Mammary epithelial cell (primary cell): ENCODE measurements at regions not wholly inside any gene's neighbourhood (a gene's known extent, or its start where the extent isn't known, plus 50 kb on each side); places are given as distances from the start of the nearest gene placed in this dataset.
"Not testable (repeated sequence)": the region's sequence is repeated elsewhere in the genome, so short reads cannot be mapped to it uniquely, and the experiment has no call there.

Experiments
- EZH2 ChIP-seq: IDR thresholded peaks from 2 replicates; pipeline ENCODE4 v1.6.1; 2012; ENCODE audit warnings: low read length, inconsistent platforms, borderline replicate concordance
- TF ChIP-seq, protein P1 (sequence below), 2 donors: IDR thresholded peaks in 1 of 2; conservative IDR thresholded peaks in 1 of 2; 2 replicates each; pipeline ENCODE4 v1.5.1; 2011 to 2012; ENCODE audit warnings: inconsistent platforms in 2 of 2, low read length in 2 of 2, mild to moderate bottlenecking in 2 of 2, control low read depth in 1 of 2, low read depth in 1 of 2; ENCODE audit not compliant: insufficient read depth in 1 of 2; ENCODE audit errors: extremely low read depth in 1 of 2

DNA sequence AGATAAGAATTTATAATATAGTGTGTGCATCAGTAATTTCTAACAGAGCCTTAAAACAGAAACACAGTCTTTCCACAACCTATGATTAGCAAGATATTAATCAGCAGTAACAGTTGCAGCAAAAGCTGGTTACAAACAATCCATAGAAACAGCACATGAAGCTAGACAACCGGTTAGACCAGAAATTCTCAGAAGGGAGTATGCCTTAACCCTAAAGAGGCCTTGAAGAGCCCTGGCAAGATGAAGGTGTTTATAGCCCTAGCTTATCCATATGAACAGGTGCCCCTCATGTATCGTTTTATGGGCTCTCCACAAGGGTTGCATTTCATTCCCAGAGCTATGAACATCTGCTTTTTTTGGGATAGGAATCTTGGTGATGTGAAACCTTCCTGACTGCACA lies 117.1 kb upstream of the ANKRD30A start:
- TF ChIP-seq, protein P1, sequence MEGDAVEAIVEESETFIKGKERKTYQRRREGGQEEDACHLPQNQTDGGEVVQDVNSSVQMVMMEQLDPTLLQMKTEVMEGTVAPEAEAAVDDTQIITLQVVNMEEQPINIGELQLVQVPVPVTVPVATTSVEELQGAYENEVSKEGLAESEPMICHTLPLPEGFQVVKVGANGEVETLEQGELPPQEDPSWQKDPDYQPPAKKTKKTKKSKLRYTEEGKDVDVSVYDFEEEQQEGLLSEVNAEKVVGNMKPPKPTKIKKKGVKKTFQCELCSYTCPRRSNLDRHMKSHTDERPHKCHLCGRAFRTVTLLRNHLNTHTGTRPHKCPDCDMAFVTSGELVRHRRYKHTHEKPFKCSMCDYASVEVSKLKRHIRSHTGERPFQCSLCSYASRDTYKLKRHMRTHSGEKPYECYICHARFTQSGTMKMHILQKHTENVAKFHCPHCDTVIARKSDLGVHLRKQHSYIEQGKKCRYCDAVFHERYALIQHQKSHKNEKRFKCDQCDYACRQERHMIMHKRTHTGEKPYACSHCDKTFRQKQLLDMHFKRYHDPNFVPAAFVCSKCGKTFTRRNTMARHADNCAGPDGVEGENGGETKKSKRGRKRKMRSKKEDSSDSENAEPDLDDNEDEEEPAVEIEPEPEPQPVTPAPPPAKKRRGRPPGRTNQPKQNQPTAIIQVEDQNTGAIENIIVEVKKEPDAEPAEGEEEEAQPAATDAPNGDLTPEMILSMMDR (conservative IDR thresholded peaks at IDR 0.05 in 1 of 2, IDR thresholded peaks at IDR 0.05 in 1 of 2; ENCODE audit: extremely low read depth in 1 of 2, insufficient read depth in 1 of 2, low read depth in 1 of 2, low read length in 2 of 2), result not testable (repeated sequence)
- TF ChIP-seq EZH2, result not testable (repeated sequence)
